ENCODE measurements at regions not wholly inside any gene's neighbourhood (a gene's known extent, or its start where the extent isn't known, plus 50 kb on each side); places are given as distances from the start of the nearest gene placed in this dataset.

DNA sequence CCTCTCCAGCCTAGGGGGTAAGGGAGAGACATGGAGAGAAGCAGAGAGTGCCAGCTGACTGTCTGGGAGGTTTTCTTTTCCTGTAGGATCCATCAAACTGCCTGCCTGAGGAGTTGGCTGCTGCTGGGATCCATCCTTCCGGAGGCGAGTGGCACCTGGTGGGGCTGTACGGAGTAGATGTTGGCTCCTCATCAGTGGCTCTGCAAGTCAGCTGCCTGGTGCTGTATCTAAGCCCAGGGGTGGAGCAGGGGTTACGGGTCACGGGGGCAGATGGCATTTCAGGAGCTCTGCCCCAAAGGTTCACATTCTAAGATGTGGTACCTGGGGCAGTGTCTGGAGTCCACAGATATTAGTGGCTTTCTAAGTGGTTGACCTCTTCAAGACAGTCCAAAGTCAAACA is 128.0 kb downstream of the ACTL8 start:
- Histone ChIP-seq H3K9me3 (ENCODE audit: control insufficient read depth, low read length) (no peaks in the 10 kb centered on the region), H3K4me3 (ENCODE audit: low read depth, low read length) (no peak overlapping the region), H2AFZ (no peak overlapping the region), H3K36me3 (ENCODE audit: control insufficient read depth, insufficient read depth, low read length) (no peaks in the 10 kb centered on the region), H3K4me2 (ENCODE audit: low read length) (no peak overlapping the region), H3K9ac (no peak overlapping the region), H3K79me2 (no peaks in the 10 kb centered on the region), H3K4me1 (no peaks in the 10 kb centered on the region), H3K27ac (no peak overlapping the region), H3K27me3 (ENCODE audit: control insufficient read depth, insufficient read depth, low read length) (no peaks in the 10 kb centered on the region)
- TF ChIP-seq, protein P1, sequence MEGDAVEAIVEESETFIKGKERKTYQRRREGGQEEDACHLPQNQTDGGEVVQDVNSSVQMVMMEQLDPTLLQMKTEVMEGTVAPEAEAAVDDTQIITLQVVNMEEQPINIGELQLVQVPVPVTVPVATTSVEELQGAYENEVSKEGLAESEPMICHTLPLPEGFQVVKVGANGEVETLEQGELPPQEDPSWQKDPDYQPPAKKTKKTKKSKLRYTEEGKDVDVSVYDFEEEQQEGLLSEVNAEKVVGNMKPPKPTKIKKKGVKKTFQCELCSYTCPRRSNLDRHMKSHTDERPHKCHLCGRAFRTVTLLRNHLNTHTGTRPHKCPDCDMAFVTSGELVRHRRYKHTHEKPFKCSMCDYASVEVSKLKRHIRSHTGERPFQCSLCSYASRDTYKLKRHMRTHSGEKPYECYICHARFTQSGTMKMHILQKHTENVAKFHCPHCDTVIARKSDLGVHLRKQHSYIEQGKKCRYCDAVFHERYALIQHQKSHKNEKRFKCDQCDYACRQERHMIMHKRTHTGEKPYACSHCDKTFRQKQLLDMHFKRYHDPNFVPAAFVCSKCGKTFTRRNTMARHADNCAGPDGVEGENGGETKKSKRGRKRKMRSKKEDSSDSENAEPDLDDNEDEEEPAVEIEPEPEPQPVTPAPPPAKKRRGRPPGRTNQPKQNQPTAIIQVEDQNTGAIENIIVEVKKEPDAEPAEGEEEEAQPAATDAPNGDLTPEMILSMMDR (IDR thresholded peaks at IDR 0.05): no peak

DNA sequence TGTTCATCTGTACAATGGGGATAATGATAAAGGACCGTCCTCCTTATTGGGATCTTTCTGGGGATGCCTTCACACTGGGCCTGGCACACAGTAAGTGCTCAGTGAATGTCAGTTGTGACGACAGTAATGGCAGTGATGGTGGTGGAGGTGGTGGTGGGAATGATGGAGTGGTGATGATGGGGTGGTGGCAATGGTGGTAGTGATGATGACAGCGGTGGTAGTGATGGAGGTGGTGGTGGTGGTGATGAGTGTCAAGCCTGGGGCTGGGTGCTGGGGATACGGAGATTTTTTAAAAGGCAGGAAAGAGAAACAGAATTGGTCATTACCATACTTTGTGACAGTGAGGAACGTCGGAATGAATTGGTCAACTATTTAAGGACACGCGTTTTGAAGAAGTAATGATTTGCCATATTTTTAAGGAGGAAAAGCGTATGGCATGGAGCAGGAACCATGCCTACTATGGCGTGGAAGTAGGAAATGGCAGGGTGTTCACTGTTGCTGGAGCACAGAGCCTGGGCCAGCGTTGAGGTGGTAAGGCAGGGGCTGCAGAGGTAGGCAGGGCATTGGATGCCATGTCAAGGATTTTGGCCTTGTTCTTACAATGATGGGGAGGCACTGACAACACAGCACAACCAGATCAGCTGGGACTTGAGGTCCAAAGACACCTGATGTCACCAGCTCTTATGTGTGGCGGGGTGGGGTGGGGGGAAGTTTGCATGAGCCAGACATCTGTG is 128.7 kb downstream of the ACTL8 start:
- Histone ChIP-seq H3K27ac (no peak overlapping the region), H3K4me1 (no peaks in the 10 kb centered on the region), H3K27me3 (ENCODE audit: control insufficient read depth, insufficient read depth, low read length) (no peaks in the 10 kb centered on the region), H3K9ac (no peak overlapping the region), H2AFZ (no peak overlapping the region), H3K9me3 (ENCODE audit: control insufficient read depth, low read length) (no peaks in the 10 kb centered on the region), H3K4me3 (ENCODE audit: low read depth, low read length) (no peak overlapping the region), H3K4me2 (ENCODE audit: low read length) (no peak overlapping the region), H3K79me2 (no peaks in the 10 kb centered on the region), H3K36me3 (ENCODE audit: control insufficient read depth, insufficient read depth, low read length) (no peaks in the 10 kb centered on the region)
- TF ChIP-seq, protein P1 (IDR thresholded peaks at IDR 0.05): no peak

- Histone ChIP-seq H3K36me3 (ENCODE audit: control insufficient read depth, insufficient read depth, low read length) (no peaks in the 10 kb centered on the region), H3K9me3 (ENCODE audit: control insufficient read depth, low read length) (no peaks in the 10 kb centered on the region), H2AFZ (no peak overlapping the region), H3K79me2 (no peaks in the 10 kb centered on the region), H3K9ac (no peak overlapping the region), H3K4me2 (ENCODE audit: low read length) (no peak overlapping the region), H3K4me3 (ENCODE audit: low read depth, low read length) (no peak overlapping the region), H3K27me3 (ENCODE audit: control insufficient read depth, insufficient read depth, low read length) (no peaks in the 10 kb centered on the region), H3K27ac (no peak overlapping the region), H3K4me1 (no peaks in the 10 kb centered on the region)
- TF ChIP-seq, protein P1 (IDR thresholded peaks at IDR 0.05): no peak
These were observed 130.7 kb downstream of the ACTL8 start for GRCh38 chr1:17885663-17886320.

DNA sequence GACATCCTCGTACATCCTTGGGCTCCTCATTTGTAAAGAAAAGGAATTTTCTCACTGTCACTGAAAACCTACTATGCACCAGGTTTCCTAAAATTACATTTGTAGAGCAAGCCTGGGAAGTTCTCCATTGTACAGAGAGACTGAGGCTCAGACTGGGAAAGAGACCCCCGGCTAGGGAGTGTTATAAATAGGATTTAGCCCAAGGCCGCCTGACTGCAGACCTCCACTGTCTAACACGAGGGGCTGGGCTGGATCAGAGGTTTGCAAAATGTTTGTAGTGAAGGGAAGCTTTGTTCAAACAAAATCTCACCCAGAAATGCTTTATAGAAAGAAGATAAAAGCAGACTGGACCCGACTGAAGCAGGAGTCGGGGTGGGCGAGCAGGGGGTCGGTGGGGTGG is 131.3 kb downstream of the ACTL8 start:
- TF ChIP-seq, protein P1 (IDR thresholded peaks at IDR 0.05): no peak
- no peak overlapping the region for H2AFZ ChIP-seq
- no peak overlapping the region for H3K27ac ChIP-seq
- no peaks in the 10 kb centered on the region for H3K36me3 ChIP-seq (ENCODE audit: control insufficient read depth, insufficient read depth, low read length)
- H3K4me2 ChIP-seq (ENCODE audit: low read length): no peak overlapping the region
- no peak overlapping the region for H3K4me3 ChIP-seq (ENCODE audit: low read depth, low read length)
- H3K9ac ChIP-seq: no peak overlapping the region
- no peaks in the 10 kb centered on the region for H3K9me3 ChIP-seq (ENCODE audit: control insufficient read depth, low read length)
- H3K79me2 ChIP-seq: no peaks in the 10 kb centered on the region
- no peaks in the 10 kb centered on the region for H3K4me1 ChIP-seq
- H3K27me3 ChIP-seq (ENCODE audit: control insufficient read depth, insufficient read depth, low read length): no peaks in the 10 kb centered on the region

Measured in parathyroid adenoma (tissue), 2 donors.